OCI-LY1 (cell line): ENCODE measurements at regions not wholly inside any gene's neighbourhood (a gene's known extent, or its start where the extent isn't known, plus 50 kb on each side); places are given as distances from the start of the nearest gene placed in this dataset.

Experiments used
- H2AFZ ChIP-seq: fragments of 200-600 bp; sonication (generic), shearing (Covaris generic); 2 replicates; pipeline ENCODE4 v1.6.0; 2014; ENCODE audit warnings: antibody characterized with exemption, mild to moderate bottlenecking, low read length
- H3F3A ChIP-seq: fragments of 200-600 bp; sonication (generic), shearing (Covaris generic); 2 replicates; pipeline ENCODE4 v1.6.0; 2014; ENCODE audit warnings: mild to moderate bottlenecking, antibody characterized with exemption, low read length, moderate library complexity; ENCODE audit not compliant: insufficient read depth
- H3K27ac ChIP-seq: fragments of 200-600 bp; sonication (generic); 2 replicates; pipeline ENCODE4 v1.5.1; 2014; ENCODE audit warnings: low read length, mixed run types, mild to moderate bottlenecking, low read depth; ENCODE audit not compliant: poor library complexity, severe bottlenecking
- H3K27me3 ChIP-seq: fragments of 200-600 bp; sonication (generic); 2 replicates; pipeline ENCODE4 v1.6.0; 2014; ENCODE audit warnings: antibody characterized with exemption, mild to moderate bottlenecking, low read length, moderate library complexity; ENCODE audit not compliant: insufficient read depth
- H3K36me3 ChIP-seq: fragments of 200-600 bp; sonication (generic); 2 replicates; pipeline ENCODE4 v1.6.1; 2014; ENCODE audit warnings: mild to moderate bottlenecking, antibody characterized with exemption, low read length, moderate library complexity, mixed read lengths; ENCODE audit not compliant: insufficient read depth
- H3K4me1 ChIP-seq: fragments of 200-600 bp; sonication (generic); 2 replicates; pipeline ENCODE4 v1.5.1; 2014; ENCODE audit warnings: mild to moderate bottlenecking, low read length, moderate library complexity; ENCODE audit not compliant: insufficient read depth, severe bottlenecking
- H3K4me2 ChIP-seq: fragments of 200-600 bp; sonication (generic), shearing (Covaris generic); 2 replicates; pipeline ENCODE4 v1.6.1; 2014; ENCODE audit warnings: low read length
- H3K4me3 ChIP-seq: fragments of 200-600 bp; sonication (generic); 2 replicates; pipeline ENCODE4 v1.5.1; 2014; ENCODE audit warnings: low read length, low read depth, mild to moderate bottlenecking, mixed read lengths; ENCODE audit not compliant: poor library complexity, severe bottlenecking
- H3K79me2 ChIP-seq: fragments of 200-600 bp; shearing (Covaris generic); 2 replicates; pipeline ENCODE4 v1.6.1; 2016; ENCODE audit warnings: mixed run types, low read length, mixed read lengths; ENCODE audit not compliant: insufficient read depth
- H3K9ac ChIP-seq: fragments of 200-600 bp; sonication (generic), shearing (Covaris generic); 2 replicates; pipeline ENCODE4 v1.6.1; 2014; ENCODE audit warnings: mild to moderate bottlenecking, low read length, mixed read lengths
- H3K9me2 ChIP-seq: fragments of 200-600 bp; sonication (generic), shearing (Covaris generic); 2 replicates; pipeline ENCODE4 v1.6.1; 2014; ENCODE audit warnings: low read depth, mild to moderate bottlenecking, low read length, mixed read lengths
- H3K9me3 ChIP-seq: fragments of 200-600 bp; shearing (Covaris generic); 2 replicates; pipeline ENCODE4 v1.6.1; 2014; ENCODE audit warnings: low read length, mixed read lengths
- H4K20me1 ChIP-seq: fragments of 200-600 bp; sonication (generic), shearing (Covaris generic); 2 replicates; pipeline ENCODE4 v1.6.0; 2016; ENCODE audit warnings: mild to moderate bottlenecking, low read length; ENCODE audit not compliant: insufficient read depth
- EZH2 ChIP-seq: fragments of 200-600 bp; sonication (generic), shearing (Covaris generic); IDR thresholded peaks from 2 replicates; pipeline ENCODE4 v1.8.0; 2017; ENCODE audit warnings: borderline replicate concordance, mixed run types, mild to moderate bottlenecking, antibody characterized with exemption, low read length, moderate library complexity, mixed read lengths
- TF ChIP-seq, protein P1 (sequence below): fragments of 200-600 bp; sonication (generic), shearing (Covaris generic); IDR thresholded peaks from 2 replicates; pipeline ENCODE4 v1.5.1; 2017; ENCODE audit warnings: mild to moderate bottlenecking, antibody characterized with exemption, low read length, moderate library complexity, mixed read lengths

DNA sequence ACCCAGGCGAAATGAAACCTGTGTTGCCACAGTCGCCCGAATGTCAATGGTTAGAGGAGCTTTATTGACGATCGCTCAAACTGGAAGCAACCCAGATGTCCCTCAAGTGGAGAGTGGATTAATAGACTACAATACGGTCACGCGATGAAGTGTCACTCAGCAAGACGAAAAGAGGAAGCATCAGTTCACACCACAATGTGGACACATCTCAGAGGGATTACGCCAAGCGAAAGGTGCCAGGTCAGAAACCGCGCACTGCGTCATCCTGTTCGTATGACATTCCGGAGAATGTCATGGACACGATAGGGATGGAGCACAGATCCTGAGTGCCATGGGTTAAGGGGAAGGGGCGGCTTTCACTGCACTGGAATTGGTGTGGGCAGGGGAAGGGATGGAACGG, 111.7 kb downstream of the HMX1 start:
- Histone ChIP-seq H3K27ac (no peak overlapping the region), H3K9ac (no peak overlapping the region), H3F3A (no peaks in the 10 kb centered on the region), H3K4me1 (no peaks in the 10 kb centered on the region), H3K27me3 (no peaks in the 10 kb centered on the region), H3K4me3 (no peak overlapping the region), H3K79me2 (no peaks in the 10 kb centered on the region), H3K36me3 (no peaks in the 10 kb centered on the region), H3K9me2 (no peaks in the 10 kb centered on the region), H3K9me3 (no peaks in the 10 kb centered on the region), H2AFZ (no peak overlapping the region), H4K20me1 (no peaks in the 10 kb centered on the region), H3K4me2 (no peak overlapping the region)
- TF ChIP-seq, protein P1, sequence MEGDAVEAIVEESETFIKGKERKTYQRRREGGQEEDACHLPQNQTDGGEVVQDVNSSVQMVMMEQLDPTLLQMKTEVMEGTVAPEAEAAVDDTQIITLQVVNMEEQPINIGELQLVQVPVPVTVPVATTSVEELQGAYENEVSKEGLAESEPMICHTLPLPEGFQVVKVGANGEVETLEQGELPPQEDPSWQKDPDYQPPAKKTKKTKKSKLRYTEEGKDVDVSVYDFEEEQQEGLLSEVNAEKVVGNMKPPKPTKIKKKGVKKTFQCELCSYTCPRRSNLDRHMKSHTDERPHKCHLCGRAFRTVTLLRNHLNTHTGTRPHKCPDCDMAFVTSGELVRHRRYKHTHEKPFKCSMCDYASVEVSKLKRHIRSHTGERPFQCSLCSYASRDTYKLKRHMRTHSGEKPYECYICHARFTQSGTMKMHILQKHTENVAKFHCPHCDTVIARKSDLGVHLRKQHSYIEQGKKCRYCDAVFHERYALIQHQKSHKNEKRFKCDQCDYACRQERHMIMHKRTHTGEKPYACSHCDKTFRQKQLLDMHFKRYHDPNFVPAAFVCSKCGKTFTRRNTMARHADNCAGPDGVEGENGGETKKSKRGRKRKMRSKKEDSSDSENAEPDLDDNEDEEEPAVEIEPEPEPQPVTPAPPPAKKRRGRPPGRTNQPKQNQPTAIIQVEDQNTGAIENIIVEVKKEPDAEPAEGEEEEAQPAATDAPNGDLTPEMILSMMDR, result no peak
- TF ChIP-seq EZH2, result no peak

DNA sequence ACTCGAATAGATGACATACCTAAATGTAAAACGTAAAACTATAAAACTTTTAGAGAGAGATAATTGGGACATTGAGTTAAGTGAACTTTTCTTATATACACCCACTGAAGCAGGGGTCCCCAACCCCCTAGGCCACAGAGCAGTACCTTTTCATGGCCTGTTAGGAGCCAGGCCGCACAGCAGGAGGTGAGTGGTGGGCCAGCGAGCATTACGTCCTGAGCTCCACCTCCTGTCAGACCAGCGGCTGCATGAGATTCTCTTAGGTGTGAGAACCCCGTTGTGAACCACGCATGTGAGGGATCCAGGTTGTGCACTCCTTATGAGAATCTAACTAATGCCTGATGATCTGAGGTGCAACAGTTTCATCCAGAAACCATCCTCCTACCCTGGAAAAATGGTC, 114.8 kb downstream of the HMX1 start:
- Histone ChIP-seq H3F3A (no peaks in the 10 kb centered on the region), H3K27me3 (no peaks in the 10 kb centered on the region), H3K4me1 (no peaks in the 10 kb centered on the region), H3K9ac (no peak overlapping the region), H3K9me2 (no peaks in the 10 kb centered on the region), H3K9me3 (no peaks in the 10 kb centered on the region), H2AFZ (no peak overlapping the region), H4K20me1 (no peaks in the 10 kb centered on the region), H3K4me3 (no peak overlapping the region), H3K27ac (no peak overlapping the region), H3K4me2 (no peak overlapping the region), H3K36me3 (no peaks in the 10 kb centered on the region), H3K79me2 (no peaks in the 10 kb centered on the region)
- no peak for TF ChIP-seq EZH2
- TF ChIP-seq, protein P1, result no peak

DNA sequence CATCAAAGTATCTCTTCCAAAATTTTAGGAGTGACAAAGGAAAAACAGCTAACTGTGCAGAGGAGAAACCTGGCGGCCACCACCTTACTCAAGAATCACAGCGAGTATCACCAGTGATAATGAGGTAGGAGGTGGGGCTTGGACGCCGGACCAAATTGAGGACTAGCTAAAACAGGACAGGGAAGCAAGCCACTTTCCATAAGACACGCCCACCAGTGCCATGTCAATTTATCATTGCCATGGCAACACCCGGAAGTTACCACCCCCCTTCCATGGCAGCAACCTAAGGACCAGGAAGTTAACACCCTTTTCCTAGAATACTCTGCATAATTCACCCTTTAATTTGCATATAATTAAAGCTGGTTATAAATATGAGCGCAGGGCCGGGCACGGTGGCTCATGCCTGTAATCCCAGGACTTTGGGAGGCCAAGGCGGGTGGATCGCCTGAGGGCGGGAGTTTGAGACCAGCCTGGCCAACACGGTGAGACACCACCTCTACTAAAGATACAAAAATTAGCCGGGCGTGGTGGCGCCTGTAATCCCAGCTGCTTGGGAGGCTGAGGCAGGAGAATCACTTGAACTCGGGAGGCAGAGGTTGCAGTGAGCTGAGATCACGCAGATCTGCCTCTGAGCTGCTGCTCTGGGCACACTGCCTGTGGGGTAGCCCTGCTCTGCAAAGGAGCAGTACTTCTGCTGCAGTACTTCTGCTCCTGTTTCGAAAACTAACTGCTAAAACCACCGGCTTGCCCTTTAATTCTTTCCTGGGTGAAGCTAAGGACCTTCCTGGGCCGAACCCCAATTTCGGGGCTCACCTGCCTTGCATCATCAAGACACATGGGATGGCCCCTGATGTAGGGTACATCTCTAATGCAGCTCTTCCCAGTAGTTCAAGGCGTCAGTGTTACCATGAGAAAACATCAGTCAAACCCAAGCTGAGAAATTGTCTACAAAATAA, 116.7 kb downstream of the HMX1 start:
- no peaks in the 10 kb centered on the region for H3K9me2 ChIP-seq
- H3K27me3 ChIP-seq, result no peaks in the 10 kb centered on the region
- H3K9ac ChIP-seq, result no peak overlapping the region
- H4K20me1 ChIP-seq, result no peaks in the 10 kb centered on the region
- H3K4me1 ChIP-seq, result no peaks in the 10 kb centered on the region
- no peak overlapping the region for H3K4me3 ChIP-seq
- H3K27ac ChIP-seq, result no peak overlapping the region
- H3K79me2 ChIP-seq, result no peaks in the 10 kb centered on the region
- H3K36me3 ChIP-seq, result no peaks in the 10 kb centered on the region
- H3K4me2 ChIP-seq, result no peak overlapping the region
- H2AFZ ChIP-seq, result no peak overlapping the region
- H3K9me3 ChIP-seq, result no peaks in the 10 kb centered on the region
- no peaks in the 10 kb centered on the region for H3F3A ChIP-seq
- TF ChIP-seq, protein P1, result no peak
- TF ChIP-seq EZH2, result no peak
